Islet precursor cell (in vitro differentiated cells): ENCODE measurements at regions not wholly inside any gene's neighbourhood (a gene's known extent, or its start where the extent isn't known, plus 50 kb on each side); places are given as distances from the start of the nearest gene placed in this dataset.
A peak's percentile ranks its signal among the peaks of the same experiment; 100 is the strongest.

ENCODE experiments used
- DNase-seq: peaks from one replicate; pipeline ENCODE4 v3.0.0-alpha.2; 2018

DNA sequence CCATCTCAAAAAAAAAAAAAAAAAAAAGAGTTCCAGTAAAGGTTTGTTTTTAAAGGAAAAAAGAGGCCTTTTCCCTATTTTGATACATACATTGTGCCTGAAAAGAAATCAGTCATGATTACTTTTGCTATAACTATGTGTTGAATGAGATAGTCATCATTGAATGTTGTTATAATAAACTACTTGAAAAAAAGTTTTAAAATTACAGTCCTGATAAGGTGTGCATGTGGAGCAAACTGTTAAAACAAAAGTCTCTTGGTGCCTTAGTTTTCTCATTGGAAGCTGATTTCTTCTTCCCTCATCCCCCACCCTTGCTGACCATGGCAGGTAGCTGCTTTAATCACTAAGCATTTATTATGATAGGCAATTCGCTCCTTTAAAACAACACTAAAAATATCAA, 172.3 kb upstream of the TBCA start:
- DNase-seq: no peak

DNA sequence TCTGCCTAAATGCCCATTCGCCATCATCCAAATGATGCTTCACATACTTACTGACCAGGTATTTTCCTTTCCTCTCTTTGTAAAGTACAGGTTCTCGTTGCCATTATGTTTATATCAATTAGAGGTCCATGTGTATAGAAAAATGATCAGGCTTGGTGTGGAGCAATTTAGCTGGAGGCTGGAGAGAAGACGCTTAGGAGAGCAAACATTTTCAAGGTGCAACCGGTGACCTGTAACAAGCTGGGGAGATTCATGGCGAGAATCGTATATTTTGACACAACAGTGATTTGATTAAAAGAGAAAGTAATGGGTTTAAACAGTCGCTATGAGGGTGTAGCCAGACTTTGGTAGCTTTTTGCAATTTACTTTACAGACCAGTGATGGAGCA, 170.9 kb upstream of the TBCA start:
- DNase-seq: no peak

DNA sequence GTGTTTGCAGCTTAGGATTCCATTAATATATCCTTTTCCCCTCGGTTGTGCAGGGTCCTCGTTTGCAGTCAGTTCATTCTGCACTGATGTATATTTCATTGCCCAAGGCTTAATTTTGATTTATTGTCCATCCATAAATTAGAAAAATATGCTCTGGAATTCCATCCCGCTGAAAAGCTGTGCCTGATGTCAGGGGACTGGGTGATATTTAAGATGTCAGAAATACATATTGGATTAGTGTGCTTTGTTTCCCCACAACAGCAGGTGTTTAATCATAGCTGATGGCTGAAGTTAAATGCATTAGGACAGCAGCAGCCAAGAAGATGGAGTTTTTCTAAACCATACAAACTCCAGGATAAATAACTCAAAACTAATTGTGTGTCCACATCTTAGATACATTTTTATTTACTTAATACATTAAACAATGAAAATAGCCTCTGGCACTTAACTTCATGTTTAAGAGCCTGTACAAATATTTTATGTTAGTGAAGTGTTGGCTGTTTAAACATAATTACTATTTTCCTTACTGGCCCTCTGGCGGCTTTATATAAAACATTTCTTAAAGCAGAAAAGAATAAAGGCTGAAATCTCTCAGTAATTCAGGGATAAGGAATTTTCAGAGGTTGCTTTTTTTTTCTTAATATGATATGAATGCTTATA, 170.4 kb upstream of the TBCA start:
- DNase-seq: no peak

DNA sequence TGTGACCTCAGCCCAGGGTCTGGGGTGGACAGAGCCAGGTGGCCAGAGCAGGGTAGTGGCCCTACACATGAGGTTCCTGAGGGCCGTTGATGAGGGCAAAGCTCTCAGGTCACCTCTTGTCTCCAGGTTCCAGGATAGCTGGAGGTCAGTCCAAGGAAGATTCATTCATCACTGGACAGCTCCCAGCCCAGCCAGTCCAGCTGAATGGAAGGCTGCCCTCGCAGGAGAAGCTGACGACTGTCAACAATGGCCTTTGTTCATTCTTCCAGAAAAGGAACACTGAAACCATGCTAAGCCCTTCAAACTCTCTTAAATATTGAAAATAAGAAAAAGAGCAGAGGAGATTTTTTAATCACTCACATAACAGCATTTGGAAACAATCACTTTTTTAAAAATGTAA, 169.7 kb upstream of the TBCA start:
- DNase-seq: no peak

DNA sequence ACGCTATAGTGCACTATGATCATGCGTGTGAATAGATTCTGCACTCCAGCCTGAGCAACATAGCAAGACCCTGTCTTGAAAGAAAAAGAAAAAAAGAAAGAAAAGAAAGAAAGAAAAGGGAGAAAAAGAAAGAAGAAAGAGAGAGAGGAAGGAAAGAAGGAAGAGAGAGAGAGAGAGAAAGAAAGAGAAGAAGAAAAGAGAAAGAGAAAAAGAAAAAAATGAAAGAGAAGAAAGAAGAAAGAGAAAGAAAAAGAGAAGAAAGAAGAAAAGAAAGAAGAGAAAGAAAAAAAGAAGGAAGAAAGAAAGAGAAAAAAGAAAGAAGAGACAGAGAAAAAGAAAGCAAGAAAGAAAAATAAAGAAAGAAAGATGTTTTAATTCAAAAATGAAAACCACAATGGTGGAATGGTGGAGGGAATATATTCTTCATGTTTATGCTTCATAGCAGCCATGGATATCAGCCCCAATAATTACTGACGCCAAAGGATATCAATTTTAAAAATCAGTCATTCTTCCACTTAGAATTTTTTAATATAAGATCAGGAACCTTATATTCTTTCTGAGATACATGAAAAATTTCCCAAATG, 168.7 kb upstream of the TBCA start:
- DNase-seq: no peak

DNA sequence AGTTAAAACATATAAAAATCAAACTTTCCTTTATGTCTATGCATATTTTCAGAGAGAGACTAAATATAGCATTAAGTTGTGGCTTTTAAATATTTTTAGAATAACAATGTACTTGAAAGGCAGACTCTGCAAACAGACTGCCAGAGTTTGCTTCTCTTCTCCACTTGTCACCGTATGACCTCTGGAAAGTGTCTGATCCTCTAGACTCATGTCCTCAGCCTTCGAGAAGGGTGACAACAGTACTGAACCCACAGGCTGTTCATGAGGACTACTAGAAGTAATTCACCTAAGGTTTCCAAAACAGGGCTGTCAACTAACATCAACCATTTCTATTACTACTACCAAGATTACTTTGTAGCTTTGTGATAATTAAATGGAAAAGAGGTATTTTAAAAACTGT, 167.7 kb upstream of the TBCA start:
- no peak for DNase-seq

DNA sequence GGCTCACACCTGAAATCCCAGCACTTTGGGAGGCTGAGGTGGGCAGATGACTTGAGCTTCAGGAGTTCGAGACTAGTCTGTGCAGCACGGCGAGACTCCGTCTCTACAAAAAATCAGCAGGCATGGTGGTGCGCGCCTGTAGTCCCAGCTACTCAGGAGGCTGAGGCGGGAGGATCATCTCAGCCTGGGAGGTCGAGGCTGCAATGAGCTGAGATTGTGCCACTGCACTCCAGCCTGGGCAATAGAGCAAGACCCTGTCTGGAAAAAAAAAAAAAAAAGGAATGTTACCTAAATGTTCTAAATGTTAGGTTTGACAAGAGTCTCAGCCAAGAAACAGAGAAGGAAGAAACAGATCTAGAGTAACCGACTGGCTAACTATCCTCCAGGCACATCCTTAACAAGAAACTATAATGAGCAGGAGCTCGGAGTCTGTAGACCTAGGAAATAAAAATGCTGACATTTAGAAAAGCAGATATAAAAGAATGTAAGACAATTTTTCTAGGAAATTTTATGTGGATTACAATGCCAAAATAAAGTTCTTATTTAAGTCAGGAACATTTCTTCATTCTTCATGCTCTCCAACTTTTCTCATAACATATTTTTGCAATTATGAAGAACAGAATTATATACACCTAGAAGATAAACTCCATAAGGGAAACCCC, 166.6 kb upstream of the TBCA start:
- DNase-seq: no peak

DNA sequence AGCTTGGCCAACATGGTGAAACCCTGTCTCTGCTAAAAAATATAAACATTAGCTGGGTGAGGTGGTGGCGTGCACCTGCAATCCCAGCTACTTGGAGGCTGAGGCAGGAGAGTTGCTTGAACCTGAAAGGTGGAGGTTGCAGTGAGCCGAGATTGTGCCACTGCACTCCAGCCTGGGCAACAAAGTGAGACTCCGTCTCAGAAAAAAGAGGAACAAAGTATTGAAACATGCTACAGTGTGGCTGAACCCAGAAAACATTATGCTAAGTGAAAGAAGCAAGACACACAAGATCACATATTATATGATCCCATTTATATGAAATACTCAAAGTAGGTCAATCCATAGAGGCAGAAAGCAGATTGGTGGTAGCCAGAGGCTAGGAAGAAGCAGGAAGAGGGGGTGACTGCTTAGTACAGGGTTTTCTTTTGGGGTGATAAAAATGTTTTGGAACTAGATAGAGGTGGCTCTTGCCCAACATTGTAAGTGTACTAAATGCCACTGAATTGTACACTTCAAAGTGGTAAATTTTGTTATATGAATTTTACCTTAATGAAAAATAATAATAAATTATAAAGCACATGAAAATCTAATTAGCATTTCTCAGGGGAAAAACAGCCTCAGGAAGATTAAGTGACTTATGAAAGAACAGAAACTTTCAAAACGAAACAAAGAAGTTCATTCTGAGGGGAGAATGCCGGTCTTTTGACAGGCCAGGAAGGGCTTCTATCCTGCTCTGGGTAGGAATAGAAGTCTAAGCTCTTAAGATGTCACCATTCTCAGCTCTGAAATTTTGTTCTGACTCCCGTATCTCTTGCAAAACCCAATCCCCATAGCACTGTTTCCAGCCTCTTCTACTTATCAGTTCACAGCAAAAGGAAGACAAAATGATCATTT, 161.1 kb upstream of the TBCA start:
- no peak for DNase-seq

DNA sequence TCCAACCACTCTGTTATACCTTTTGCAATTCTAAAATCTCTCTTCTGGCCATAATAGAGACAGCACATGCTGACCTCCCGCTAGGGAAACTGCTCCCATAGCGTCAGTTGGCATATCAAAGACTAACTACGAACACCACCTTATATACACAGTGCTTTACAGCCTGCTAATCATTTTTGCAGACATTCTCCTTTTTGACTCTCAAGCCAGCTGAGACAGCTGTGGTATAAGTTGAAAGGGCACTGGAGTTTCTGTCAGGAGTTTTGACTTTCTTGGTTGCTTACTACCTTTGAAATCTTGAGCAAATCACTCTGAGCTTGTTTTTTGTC, 160.2 kb upstream of the TBCA start:
- no peak for DNase-seq

DNA sequence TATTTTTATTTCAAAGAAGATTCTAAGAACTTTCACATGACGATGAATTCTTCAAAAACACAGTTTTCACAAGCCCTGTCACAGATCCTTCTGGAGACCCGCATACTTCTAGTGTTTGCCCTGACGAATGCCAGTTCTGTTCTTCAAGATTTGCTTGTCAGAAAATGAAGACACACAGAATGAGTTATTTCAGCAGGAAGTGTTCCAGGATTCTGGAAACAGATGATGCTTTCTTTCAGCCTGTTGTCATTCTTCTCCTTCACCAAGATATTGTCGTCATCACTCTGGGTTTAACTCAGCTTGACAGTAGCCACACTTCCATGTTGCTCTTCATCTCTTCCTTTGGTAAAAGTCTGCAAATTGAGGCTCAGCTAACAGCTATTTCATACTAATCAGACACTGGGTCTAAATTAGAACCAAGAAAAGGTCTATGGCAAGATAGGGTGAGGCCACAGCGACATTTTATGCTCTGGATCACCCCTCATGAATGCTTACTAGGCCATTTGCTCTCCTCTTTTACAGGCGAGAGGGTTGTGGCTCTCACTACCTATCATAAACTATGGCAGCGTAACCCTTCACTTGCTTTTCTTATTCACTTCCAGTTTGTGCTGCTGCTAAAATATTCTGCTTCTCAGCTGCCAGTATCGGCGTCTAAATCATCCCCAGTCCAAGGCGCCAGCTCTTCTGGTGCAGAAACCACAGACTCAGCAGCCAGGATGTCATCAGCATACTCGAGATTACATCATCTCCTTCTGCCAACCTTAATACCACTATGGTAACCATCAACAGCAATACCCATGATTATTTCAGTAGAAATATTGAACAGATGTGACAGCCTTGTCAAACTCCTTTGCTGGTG, 159.6 kb upstream of the TBCA start:
- no peak for DNase-seq

DNA sequence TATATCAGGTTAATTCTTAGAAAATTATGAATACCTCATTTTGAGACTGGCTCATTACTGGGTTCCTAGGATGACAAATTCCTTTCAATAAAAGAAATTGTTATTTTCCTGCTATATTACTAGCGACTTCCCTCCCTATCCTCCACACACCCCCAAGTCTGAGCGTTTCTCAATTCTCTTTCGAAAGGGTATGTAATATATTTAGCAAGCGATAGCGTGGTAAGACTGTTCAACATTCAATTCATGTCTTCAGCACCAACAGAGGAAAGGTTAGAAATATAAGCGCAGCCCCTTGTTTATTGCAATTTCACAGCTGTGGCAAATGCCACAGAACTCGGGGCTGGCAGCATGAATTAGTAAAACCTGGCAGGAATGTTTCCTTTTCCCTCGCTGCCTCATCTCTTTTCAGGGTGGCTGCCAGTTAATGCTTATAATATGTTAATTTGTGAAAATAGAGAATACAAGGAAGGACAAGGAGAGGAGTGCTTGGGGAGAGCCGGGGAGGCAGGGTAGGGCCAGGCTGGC, 152.7 kb upstream of the TBCA start:
- DNase-seq: no peak

DNA sequence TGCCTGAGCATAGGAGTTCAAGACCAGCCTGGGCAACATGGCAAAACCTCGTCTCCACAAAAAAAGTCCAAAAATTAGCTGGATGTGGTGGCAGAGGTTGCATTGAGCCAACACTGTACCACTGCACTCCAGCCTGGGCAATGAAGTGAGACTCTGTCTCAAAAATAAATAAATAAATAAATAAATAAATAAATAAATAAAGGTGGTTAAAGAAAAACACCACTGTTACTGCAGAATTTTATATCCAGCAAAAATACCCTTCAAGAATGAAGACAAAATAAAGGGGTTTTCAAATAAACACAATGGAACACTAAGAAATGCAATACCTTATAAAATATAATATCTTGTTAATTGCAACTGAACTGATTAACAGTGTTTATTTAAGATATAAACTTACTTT, 150.2 kb upstream of the TBCA start:
- no peak for DNase-seq

DNA sequence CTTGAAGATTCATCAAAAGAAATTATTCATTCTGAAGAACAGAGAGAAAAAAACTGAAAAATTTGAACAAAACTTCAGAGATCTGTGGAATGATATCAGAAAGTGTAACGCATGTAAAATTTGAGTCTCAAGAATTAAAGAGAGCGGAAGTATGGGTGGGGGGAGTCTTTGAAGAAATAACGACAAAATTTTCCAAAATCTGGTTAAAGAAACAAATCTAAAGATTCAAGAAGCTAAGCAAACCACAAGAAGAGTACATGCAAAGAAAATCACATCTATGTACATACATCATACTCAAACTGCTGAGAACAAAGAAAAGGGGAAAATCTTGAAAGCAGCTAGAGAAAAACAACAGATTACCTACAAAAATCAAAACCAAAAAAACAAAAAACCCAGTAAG, 149.4 kb upstream of the TBCA start:
- no peak for DNase-seq

DNA sequence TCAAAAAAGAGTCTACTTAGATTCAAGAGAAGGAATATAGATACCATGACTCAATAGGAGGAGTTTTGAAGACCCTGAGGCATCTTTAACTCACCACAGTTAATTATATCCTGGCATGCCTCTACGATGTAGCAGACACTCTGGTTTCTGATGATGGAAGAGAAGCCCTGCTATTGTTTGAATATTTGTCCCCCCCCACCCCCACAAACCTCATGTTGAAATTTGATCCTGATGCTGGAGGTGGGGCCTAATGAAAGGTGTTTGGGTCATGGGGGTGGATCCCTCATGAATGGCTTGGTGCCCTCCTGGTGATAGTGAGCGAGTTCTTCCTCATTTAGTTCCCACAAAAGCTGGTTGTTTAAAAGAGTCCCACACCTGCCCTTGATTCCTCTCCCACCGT, 147.9 kb upstream of the TBCA start:
- peak; percentile 83 for DNase-seq

DNA sequence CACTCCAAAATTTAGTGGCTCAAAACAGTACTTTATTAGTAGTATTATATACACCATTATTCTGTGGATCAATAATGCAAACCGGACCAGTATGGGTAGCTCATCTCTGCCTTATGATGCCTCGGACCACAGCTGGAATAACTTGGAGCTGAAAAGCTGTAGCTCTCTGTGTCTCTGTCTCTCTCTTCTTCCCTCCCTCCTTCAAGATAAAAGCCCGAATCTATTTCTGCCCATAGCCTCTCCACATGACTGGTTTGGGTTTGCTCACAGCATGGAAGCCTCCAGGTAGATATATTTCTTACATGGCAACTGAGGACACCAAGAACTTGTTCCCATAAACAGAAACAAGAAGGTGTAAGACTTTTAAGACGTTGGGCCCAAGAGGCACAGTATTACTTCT, 147.5 kb upstream of the TBCA start:
- DNase-seq: no peak

DNA sequence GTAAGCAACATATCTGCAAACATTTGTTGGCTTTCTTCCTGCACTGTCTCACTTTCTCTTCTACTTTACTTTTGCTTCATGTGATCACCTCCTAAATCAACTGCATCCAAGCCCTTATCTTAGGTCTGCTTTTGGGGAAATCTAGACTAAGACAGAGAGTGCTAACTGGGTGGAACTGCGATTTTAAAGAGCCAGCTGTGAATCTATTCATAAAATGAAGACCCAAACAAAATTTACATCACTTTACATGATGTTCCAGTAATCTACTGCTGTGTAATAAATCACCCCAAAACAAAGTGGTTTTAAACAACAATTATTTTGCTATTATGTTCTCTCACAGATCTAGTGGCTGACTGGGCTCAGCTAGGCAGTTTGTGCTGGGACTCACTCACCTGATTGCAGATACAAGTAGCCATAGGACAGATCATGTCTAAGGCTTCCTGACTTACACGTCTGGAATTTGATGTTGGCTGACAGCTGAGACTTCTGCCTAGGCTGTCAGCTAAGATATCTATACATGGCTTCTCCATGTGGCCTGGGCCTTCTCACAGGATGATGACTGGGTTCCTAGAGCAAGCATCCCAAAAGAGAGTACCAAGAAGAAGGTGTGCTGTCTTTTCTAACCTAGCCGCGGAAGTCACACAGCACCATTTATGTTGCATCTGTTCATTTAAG, 145.1 kb upstream of the TBCA start:
- DNase-seq: peak; percentile 57

DNA sequence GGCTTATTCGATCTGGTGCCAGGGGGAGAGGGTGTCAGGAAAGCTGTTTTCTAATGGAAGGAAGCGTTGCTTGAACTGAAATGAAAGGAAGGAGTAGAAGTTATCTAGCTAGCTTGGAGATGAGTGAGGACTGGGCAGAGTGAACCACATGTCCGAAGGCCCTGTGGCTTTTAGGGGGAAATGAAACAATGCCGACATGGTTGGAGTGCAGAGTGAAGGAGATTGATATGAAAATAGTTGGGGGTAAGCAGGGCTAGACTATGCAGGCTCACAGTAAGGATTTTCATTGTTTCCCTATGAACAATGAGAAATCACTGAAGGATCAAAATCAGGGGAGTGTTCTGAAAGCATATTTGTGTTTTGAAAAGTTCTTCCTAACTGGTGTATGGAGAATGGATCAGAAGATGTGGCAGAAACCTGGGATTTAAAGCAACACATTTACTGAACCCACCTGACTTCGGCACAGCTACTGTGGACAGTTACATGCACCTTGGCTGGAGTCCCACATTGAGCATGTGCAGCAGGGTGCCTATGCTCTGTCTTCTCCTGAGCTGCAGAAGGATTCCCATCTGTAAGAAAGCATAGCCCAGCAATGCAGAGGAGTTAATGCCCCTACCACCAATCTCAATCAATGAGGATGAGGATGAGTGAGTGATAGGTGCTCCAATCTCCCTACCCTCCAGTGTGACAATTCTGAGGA, 144.4 kb upstream of the TBCA start:
- DNase-seq: no peak

DNA sequence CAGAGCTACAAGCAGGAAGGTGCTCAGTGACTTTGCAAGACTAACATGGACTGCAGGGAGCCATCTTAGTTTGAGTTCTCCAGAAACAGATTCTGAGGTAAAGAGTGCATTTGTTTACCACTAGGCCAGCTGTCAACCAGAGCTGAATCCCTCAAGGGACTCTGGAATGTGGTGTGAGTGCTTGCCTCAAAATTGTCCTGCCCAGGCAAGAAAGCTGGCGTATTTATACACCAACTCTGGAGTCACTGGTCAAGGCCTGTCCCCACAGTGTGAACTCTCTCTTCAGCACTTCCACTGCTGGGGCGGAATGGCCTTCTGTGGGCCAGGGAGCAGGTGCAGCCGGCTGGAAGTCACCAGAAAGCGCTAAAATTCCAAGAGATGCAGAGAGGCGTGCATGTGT, 139.2 kb upstream of the TBCA start:
- no peak for DNase-seq

DNA sequence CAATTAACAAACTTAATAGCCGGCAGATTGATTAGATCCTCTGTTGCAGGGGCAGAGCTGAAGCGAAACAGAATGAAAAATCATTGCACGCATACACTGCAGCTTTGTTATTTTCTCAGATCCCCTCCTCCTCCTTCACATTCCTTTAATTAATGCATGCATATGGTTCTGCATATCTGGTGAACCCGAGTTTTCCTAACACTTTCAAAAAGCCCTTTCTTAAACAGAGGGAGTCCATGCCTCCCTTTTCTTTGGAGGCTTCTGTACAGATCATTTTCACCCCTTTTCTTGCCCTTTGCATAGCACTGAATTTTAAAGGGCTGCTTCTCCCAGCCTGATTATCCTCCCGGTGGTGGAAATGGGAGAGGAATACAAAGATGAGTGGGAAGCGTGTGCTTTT, 136.6 kb upstream of the TBCA start:
- DNase-seq: no peak

DNA sequence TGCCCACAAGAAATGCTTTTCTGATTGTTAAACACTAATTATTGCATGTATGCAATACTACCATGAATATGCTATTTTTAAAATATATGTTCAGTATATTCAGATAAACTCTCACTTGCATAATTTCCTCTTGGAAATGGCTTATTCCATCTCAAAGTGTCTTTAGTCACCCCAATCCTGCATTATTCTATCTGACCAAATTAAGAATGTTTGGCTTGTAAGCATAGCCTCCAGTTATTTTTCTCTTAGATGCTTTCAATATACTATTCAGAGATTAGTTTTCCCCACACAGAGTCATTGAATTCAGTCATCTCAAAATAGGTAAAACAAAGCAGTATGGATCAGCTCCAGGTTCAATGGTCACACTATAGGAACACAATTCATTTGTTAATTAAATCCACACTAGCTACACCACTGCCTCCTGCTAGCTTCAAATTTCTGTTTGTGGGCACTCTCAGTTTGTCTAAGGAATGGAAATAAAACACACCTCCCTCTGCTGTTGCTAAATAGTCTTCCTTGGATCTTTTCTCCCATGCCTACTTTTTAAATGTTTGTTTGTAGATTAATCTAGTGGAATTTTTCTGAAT, 134.6 kb upstream of the TBCA start:
- no peak for DNase-seq

DNA sequence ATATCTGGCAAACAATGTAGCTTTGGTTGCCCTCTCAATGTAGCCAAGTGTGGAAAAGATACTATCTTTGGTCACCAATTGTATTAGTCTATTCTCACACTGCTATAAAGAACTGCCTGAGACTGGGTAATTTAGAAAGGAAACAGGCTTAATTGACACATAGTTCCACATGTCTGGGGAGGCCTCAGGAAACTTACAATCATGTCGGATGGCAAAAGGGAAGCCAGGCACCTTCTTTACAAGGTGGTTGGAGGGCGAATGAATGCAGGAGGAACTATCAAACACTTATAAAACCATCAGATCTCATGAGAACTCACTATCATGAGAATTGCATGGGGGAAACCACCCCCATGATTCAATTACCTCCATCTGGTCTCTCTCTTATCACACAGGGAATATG, 133.1 kb upstream of the TBCA start:
- no peak for DNase-seq
